ENCODE measurements at regions not wholly inside any gene's neighbourhood (a gene's known extent, or its start where the extent isn't known, plus 50 kb on each side); places are given as distances from the start of the nearest gene placed in this dataset.

DNA sequence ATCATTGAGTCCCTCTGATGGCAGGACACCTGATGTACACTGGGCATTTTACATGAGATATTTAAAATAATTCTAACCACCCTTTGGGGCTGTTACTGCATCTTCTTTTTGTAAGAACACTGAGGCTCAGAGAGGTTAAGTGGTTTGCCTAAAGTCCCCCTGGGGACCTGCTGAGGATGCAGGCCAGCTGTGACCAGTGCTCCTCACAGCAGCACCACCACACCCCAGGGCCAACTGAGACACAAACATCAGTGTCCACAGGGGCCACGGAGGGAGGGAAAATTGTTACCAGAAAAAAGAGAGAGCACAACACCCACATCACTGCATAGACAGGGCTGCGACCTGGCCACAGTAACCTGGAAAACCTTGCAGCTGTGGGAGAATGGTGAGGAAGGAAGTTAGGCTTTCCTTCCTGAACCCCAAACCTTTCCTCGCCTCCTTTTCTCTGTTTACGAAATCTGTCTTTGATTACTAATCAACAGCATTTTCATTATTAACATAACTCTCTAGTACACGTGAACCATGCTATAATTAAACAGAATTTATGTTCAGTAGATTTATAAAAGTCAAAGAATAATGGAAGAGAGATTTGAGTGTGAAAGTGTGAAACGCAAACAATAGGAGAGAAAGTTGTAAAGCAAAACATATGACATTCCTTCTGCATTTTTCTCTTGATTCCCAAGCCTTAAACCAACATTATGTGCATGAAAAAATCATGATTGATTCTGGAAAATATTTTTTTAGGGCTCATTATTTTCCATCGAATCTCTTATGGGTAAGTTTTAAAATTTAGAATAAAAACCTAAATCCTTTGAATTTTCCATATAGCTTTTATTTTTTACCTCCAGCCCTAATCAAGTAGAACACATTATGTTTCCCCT, 228.1 kb upstream of the DAPK1 start:
- TF ChIP-seq, protein P1, sequence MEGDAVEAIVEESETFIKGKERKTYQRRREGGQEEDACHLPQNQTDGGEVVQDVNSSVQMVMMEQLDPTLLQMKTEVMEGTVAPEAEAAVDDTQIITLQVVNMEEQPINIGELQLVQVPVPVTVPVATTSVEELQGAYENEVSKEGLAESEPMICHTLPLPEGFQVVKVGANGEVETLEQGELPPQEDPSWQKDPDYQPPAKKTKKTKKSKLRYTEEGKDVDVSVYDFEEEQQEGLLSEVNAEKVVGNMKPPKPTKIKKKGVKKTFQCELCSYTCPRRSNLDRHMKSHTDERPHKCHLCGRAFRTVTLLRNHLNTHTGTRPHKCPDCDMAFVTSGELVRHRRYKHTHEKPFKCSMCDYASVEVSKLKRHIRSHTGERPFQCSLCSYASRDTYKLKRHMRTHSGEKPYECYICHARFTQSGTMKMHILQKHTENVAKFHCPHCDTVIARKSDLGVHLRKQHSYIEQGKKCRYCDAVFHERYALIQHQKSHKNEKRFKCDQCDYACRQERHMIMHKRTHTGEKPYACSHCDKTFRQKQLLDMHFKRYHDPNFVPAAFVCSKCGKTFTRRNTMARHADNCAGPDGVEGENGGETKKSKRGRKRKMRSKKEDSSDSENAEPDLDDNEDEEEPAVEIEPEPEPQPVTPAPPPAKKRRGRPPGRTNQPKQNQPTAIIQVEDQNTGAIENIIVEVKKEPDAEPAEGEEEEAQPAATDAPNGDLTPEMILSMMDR (IDR thresholded peaks at IDR 0.05), result no peak
- Histone ChIP-seq H3K4me3 (no peak overlapping the region), H3K36me3 (no peaks in the 10 kb centered on the region), H3K9me3 (no peaks in the 10 kb centered on the region), H3K4me1 (no peaks in the 10 kb centered on the region), H3K9ac (ENCODE audit: low read depth in 2 of 2, low read length in 2 of 2) (no peak overlapping the region), H3K27me3 (no peaks in the 10 kb centered on the region), H3K27ac (no peak overlapping the region)
- DNase-seq, result no peak
- intact Hi-C loops (cut with DNase I), result no loop called here

DNA sequence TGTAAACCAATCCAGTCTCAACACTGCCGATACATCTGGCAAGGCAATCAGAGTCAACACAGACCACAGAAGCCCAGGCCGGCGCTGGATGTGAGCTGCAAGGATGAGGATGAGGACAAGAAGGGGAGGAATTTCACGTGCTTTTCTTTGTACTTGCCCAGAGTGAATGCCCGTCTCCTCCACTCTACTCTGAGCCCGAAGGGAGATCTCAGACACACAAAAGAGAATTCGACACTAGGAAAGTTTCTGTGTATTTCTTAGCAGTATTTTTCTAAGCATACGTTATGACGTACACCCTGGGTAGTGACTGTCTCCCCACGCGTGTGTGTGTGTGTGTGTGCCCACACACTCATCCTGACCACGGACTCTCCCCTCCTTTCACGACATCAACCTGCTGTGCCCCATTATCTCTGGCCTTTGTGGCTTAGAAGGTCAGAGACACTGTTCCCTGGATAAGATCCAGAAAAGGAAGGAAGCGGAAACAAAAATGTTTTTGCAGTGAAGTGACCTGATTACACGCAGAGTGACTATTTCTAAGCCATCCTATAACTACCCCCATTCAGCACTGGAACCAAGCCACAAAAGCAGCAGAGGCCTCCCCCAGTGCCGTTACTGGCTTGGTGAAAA, 227.3 kb upstream of the DAPK1 start:
- intact Hi-C loops (cut with DNase I), result no loop called here
- DNase-seq, result no peak
- TF ChIP-seq, protein P1 (IDR thresholded peaks at IDR 0.05), result no peak
- no peaks in the 10 kb centered on the region for H3K36me3 ChIP-seq
- no peak overlapping the region for H3K9ac ChIP-seq (ENCODE audit: low read depth in 2 of 2, low read length in 2 of 2)
- no peaks in the 10 kb centered on the region for H3K4me1 ChIP-seq
- H3K9me3 ChIP-seq, result no peaks in the 10 kb centered on the region
- H3K4me3 ChIP-seq, result no peak overlapping the region
- H3K27ac ChIP-seq, result no peak overlapping the region
- no peaks in the 10 kb centered on the region for H3K27me3 ChIP-seq

DNA sequence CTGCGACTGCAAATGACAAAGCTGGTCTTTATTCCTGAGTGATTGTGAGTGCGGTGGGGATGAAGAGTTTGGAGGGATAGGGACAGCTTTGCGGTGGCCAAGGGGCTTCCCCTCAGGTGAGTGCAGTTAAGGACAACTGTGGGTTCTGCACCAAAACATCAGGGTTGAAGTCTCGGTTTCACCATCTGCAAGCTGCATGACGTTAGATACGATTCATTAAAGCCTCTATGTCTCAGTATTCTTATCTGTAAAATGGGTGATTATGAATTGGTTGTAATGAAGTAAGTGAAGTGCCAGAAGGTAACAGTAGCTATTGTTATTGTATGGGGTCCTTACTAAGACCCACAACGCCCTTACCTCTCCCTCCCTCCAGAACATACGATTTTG, 226.8 kb upstream of the DAPK1 start:
- DNase-seq, result no peak
- Histone ChIP-seq H3K36me3 (no peaks in the 10 kb centered on the region), H3K27ac (no peak overlapping the region)

DNA sequence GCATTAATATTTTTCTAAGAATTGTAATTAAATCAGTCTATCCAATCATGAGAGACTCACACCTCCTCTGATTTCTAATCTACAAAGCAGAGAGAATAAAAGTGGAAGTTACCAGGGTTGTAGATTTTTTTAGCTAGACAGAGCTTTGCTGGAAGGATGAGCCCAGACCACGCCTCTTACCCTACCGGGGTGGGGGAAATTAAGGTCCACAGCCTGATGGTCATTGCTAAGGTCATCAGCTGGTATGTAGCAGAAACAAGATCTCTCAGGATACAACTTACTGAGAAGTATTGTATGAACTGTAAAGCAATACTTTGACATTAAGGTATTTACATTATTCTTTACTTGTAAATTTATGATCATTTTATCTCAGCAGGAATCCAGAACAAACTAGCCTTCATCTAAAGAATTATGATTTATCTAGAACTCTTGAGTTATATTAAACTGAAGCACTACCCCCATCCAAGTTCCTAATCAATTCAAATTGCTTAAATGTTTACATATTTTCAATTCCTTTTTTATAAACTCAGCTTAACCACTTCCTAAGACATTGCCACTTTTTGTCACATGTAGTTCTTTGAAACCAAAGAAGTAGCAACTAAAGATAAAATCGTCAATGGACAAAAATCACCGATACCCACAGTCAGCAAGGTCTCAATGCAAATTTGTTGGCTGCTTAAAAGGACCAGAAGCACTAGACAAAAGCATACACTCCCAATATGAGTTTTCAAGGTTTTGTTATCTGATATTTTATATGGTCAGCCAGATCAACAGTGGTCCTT, 225.8 kb upstream of the DAPK1 start:
- Histone ChIP-seq H3K4me1 (no peaks in the 10 kb centered on the region), H3K27ac (no peak overlapping the region), H3K9me3 (no peaks in the 10 kb centered on the region), H3K9ac (ENCODE audit: low read depth in 2 of 2, low read length in 2 of 2) (no peak overlapping the region), H3K36me3 (no peaks in the 10 kb centered on the region), H3K27me3 (no peaks in the 10 kb centered on the region), H3K4me3 (no peak overlapping the region)
- TF ChIP-seq, protein P1 (IDR thresholded peaks at IDR 0.05), result no peak
- DNase-seq, result no peak
- intact Hi-C loops (cut with DNase I), result no loop called here

More for the DNA sequence above, 226.8 kb upstream of the DAPK1 start:
- H3K4me3 ChIP-seq, result no peak overlapping the region
- TF ChIP-seq, protein P1 (IDR thresholded peaks at IDR 0.05), result no peak
- no peaks in the 10 kb centered on the region for H3K27me3 ChIP-seq
- no peak overlapping the region for H3K9ac ChIP-seq (ENCODE audit: low read depth in 2 of 2, low read length in 2 of 2)
- H3K4me1 ChIP-seq, result no peaks in the 10 kb centered on the region
- intact Hi-C loops (cut with DNase I), result no loop called here
- no peaks in the 10 kb centered on the region for H3K9me3 ChIP-seq

DNA sequence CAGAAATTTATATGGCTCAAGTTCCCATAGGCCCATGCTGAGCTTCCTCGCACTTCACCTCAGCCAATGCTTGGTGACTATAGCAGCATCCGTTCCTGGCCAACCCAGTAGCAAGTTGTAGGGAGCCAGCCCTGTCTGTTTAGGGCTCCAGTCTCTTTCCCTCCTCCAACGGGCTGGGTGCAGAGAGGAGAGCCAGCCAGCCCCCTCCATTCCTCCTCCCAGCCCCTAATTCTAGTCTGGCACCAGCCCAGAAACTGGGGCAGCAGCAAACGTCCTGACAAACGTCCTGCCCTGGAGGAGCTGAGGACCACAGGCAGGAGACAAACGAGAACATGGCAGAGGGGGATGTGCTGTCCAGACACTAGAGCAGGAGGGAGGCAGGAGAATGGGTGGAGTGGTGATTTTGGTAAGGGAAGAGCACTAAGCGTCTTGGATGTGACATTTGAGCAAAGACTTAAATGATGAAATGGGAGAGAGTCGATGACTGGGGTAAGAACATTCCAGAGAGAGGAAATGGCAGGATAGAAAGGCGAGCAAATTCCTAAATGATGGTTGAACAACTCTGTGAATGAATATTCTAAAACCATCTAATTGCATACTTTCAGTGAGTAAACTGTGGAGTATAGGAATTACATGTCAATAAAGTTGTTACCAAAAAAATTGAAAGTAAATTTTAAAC, 222.5 kb upstream of the DAPK1 start:
- no peaks in the 10 kb centered on the region for H3K4me1 ChIP-seq
- no peak overlapping the region for H3K27ac ChIP-seq
- H3K9me3 ChIP-seq, result no peaks in the 10 kb centered on the region
- TF ChIP-seq, protein P1 (IDR thresholded peaks at IDR 0.05), result no peak
- no peaks in the 10 kb centered on the region for H3K36me3 ChIP-seq
- H3K27me3 ChIP-seq, result no peaks in the 10 kb centered on the region
- no peak for DNase-seq
- no peak overlapping the region for H3K9ac ChIP-seq (ENCODE audit: low read depth in 2 of 2, low read length in 2 of 2)
- H3K4me3 ChIP-seq, result no peak overlapping the region
- intact Hi-C loops (cut with DNase I), result no loop called here
